ENCODE measurements at regions not wholly inside any gene's neighbourhood (a gene's known extent, or its start where the extent isn't known, plus 50 kb on each side); places are given as distances from the start of the nearest gene placed in this dataset.

DNA sequence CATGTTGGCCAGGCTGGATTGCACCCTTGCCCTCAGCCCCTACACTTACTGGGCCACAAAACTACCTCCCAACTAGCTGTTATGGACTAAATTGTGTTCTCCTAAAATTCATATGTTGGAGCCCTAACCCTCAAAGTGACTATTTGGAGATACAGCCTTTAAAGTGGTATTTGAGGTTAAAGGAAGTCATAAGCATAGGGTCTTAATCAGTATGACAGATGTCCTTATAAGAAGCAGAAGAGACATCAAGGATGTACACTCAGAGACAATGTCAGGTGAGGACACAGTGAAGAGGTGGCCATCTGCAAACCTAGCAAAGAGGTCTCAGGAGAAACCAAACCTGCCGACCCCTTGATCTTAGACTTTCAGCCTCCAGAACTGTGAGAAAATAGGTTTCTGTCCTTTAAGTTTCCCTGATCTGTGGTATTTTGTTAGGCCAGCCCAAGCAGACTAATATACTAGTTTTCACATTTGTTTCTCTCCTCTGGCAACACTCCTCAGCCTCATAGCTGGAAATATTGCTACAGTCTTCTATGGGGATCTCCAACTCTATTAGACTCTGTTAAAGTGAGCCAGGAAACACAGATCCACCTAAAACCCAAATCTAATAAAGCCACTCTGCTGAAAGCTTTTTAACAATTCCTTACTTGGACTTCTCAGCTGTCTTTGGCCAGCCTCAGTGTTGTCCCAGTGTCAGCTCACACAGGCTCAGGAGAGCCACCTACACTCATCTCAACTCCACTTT is 256.5 kb downstream of the TBC1D4 start:
- H2AFZ ChIP-seq, result no peak overlapping the region
- no peak overlapping the region for H3K4me3 ChIP-seq
- H3K4me2 ChIP-seq, result no peak overlapping the region
- no peaks in the 10 kb centered on the region for H3K27me3 ChIP-seq
- TF ChIP-seq EZH2phosphoT487 (IDR thresholded peaks at IDR 0.05; ENCODE audit: low read depth, severe bottlenecking, unreplicated experiment), result no peak
- TF ChIP-seq EZH2 (IDR thresholded peaks at IDR 0.05; ENCODE audit: borderline replicate concordance), result no peak
- TF ChIP-seq, protein P1, sequence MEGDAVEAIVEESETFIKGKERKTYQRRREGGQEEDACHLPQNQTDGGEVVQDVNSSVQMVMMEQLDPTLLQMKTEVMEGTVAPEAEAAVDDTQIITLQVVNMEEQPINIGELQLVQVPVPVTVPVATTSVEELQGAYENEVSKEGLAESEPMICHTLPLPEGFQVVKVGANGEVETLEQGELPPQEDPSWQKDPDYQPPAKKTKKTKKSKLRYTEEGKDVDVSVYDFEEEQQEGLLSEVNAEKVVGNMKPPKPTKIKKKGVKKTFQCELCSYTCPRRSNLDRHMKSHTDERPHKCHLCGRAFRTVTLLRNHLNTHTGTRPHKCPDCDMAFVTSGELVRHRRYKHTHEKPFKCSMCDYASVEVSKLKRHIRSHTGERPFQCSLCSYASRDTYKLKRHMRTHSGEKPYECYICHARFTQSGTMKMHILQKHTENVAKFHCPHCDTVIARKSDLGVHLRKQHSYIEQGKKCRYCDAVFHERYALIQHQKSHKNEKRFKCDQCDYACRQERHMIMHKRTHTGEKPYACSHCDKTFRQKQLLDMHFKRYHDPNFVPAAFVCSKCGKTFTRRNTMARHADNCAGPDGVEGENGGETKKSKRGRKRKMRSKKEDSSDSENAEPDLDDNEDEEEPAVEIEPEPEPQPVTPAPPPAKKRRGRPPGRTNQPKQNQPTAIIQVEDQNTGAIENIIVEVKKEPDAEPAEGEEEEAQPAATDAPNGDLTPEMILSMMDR (IDR thresholded peaks at IDR 0.05; ENCODE audit: poor library complexity), result no peak
- H3K9me3 ChIP-seq (ENCODE audit: low read depth), result no peaks in the 10 kb centered on the region
- no peaks in the 10 kb centered on the region for H4K20me1 ChIP-seq (ENCODE audit: insufficient read depth, poor library complexity, severe bottlenecking)
- H3K27ac ChIP-seq, result no peak overlapping the region
- H3K9me2 ChIP-seq (replicated peaks; ENCODE audit: insufficient read depth), result no peaks in the 10 kb centered on the region
- DNase-seq (ENCODE audit: low spot score), result no peak
- H3K4me1 ChIP-seq (ENCODE audit: insufficient read depth), result no peaks in the 10 kb centered on the region
- H3K36me3 ChIP-seq (replicated peaks; ENCODE audit: insufficient read depth, low read depth), result no peaks in the 10 kb centered on the region
- H3K79me2 ChIP-seq, result no peaks in the 10 kb centered on the region
- 100% methylated on average over 1 of the region's 1 CpG for WGBS (ENCODE audit: low lambda C conversion rate, missing lambda C conversion rate)

DNA sequence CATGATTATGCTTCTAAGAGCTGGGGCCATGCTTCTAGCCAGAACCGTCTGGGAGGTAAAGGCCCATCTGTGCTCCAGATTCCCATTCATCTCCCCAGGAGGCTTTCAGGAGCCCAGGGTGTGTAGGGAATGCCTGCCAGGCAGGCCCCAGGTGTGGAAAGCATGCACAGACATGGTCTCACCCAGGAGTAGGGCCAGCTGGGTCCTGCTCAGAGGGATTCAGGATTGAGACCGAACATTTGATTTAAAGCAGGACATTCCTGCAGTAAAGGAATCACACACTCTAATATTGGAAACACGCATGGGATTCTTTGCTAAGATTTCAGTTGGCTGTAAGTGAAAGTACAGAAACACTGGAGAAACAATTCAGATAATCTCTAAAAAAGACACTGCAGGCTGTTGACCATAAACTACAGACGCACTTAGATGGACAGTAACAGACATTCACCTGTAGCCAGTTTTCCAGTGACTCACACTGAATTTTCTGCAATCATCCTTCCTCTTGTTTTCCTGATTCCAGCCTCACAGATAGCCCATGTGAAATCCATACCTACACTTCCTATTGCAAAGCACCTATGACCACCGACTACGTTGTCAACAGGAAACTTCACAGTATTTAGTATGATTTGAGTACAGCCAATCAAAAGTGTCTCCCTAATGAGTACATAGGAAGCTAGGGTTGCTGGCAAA is 257.8 kb downstream of the TBC1D4 start:
- no peak overlapping the region for H3K27ac ChIP-seq
- no peaks in the 10 kb centered on the region for H4K20me1 ChIP-seq (ENCODE audit: insufficient read depth, poor library complexity, severe bottlenecking)
- H3K9me3 ChIP-seq (ENCODE audit: low read depth), result no peaks in the 10 kb centered on the region
- no peaks in the 10 kb centered on the region for H3K4me1 ChIP-seq (ENCODE audit: insufficient read depth)
- H3K36me3 ChIP-seq (replicated peaks; ENCODE audit: insufficient read depth, low read depth), result no peaks in the 10 kb centered on the region
- no peaks in the 10 kb centered on the region for H3K27me3 ChIP-seq
- no peaks in the 10 kb centered on the region for H3K79me2 ChIP-seq
- no peak overlapping the region for H2AFZ ChIP-seq
- TF ChIP-seq, protein P1 (IDR thresholded peaks at IDR 0.05; ENCODE audit: poor library complexity), result no peak
- TF ChIP-seq EZH2 (IDR thresholded peaks at IDR 0.05; ENCODE audit: borderline replicate concordance) (no peak), EZH2phosphoT487 (IDR thresholded peaks at IDR 0.05; ENCODE audit: low read depth, severe bottlenecking, unreplicated experiment) (no peak)
- 81% methylated on average over 6 of the region's 6 CpGs for WGBS (ENCODE audit: low lambda C conversion rate, missing lambda C conversion rate)
- DNase-seq (ENCODE audit: low spot score), result no peak
- no peaks in the 10 kb centered on the region for H3K9me2 ChIP-seq (replicated peaks; ENCODE audit: insufficient read depth)
- H3K4me3 ChIP-seq, result no peak overlapping the region
- H3K4me2 ChIP-seq, result no peak overlapping the region

DNA sequence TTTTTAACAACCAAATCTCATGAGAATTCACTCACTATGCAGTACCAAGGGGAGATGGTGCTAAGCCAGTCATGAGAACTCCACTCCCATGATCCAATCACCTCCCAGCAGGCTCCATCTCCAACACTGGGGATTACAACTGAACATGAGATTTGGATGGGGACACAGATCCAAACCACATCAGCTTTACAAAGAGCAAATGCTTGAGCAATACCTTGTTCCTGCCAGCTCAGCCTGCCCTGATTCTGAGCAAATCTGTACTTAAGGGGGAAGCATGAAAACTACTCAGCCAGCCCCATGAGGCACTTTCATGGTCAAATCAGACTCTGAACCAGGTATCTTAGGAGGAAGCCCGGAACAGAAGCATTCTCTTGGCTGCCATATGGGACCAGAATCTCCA is 259.9 kb downstream of the TBC1D4 start:
- no peaks in the 10 kb centered on the region for H3K4me1 ChIP-seq (ENCODE audit: insufficient read depth)
- H4K20me1 ChIP-seq (ENCODE audit: insufficient read depth, poor library complexity, severe bottlenecking), result no peaks in the 10 kb centered on the region
- H2AFZ ChIP-seq, result no peak overlapping the region
- no peak overlapping the region for H3K4me2 ChIP-seq
- H3K9me3 ChIP-seq (ENCODE audit: low read depth), result no peaks in the 10 kb centered on the region
- no peak overlapping the region for H3K4me3 ChIP-seq
- no peaks in the 10 kb centered on the region for H3K27me3 ChIP-seq
- no peaks in the 10 kb centered on the region for H3K79me2 ChIP-seq
- no peak for DNase-seq (ENCODE audit: low spot score)
- H3K9me2 ChIP-seq (replicated peaks; ENCODE audit: insufficient read depth), result no peaks in the 10 kb centered on the region
- TF ChIP-seq EZH2phosphoT487 (IDR thresholded peaks at IDR 0.05; ENCODE audit: low read depth, severe bottlenecking, unreplicated experiment) (no peak), EZH2 (IDR thresholded peaks at IDR 0.05; ENCODE audit: borderline replicate concordance) (no peak)
- TF ChIP-seq, protein P1 (IDR thresholded peaks at IDR 0.05; ENCODE audit: poor library complexity), result no peak
- no peaks in the 10 kb centered on the region for H3K36me3 ChIP-seq (replicated peaks; ENCODE audit: insufficient read depth, low read depth)
- H3K27ac ChIP-seq, result no peak overlapping the region
- WGBS (ENCODE audit: low lambda C conversion rate, missing lambda C conversion rate), result 87% methylated on average over 1 of the region's 1 CpG
